Superior temporal gyrus (tissue), 1 donor: ENCODE measurements at regions not wholly inside any gene's neighbourhood (a gene's known extent, or its start where the extent isn't known, plus 50 kb on each side); places are given as distances from the start of the nearest gene placed in this dataset.
A peak's percentile ranks its signal among the peaks of the same experiment; 100 is the strongest.
"Not testable (repeated sequence)": the region's sequence is repeated elsewhere in the genome, so short reads cannot be mapped to it uniquely, and the experiment has no call there.

Experiments
- DNase-seq: peaks from one replicate; pipeline ENCODE4 v3.0.0-alpha.2; 2016; ENCODE audit errors: extremely low spot score

- no peak for DNase-seq
These were observed 149.5 kb downstream of the CCNG2 start for GRCh38 chr4:77306496-77306895.

- no peak for DNase-seq
These were observed 151.8 kb downstream of the CCNG2 start for GRCh38 chr4:77308843-77309242.

GRCh38 chr4:77309496-77309895 lies 152.5 kb downstream of the CCNG2 start:
- no peak for DNase-seq

DNA sequence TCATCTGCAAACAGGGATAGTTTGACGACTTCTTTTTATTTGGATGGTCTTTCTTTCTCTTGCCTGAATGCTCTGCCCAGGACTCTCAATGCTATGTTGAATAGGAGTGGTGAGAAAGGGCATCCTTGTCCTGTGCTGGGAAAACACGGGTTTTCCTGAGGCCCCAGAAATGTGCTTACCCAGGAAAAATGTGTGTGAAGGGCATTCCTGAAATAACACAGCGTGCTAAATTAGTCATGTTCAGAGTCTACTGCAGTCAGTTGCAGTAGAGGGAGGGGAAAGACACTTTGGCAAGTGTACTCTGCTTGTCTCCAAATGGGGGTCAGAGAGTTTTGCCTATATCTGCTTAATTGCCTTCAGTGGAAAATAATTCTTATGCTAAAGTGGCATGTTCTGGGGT lies 153.9 kb downstream of the CCNG2 start:
- DNase-seq = peak; percentile 21

- no peak for DNase-seq
These were observed 157.7 kb downstream of the CCNG2 start for GRCh38 chr4:77314697-77315096.

- DNase-seq = no peak
These were observed 170.1 kb downstream of the CCNG2 start for GRCh38 chr4:77327151-77327550.

GRCh38 chr4:77332696-77333270 lies 175.8 kb downstream of the CCNG2 start:
- DNase-seq = no peak

GRCh38 chr4:77336411-77337142 lies 179.6 kb downstream of the CCNG2 start:
- no peak for DNase-seq

- DNase-seq = no peak
These were observed 185.3 kb downstream of the CCNG2 start for GRCh38 chr4:77342170-77342810.

DNA sequence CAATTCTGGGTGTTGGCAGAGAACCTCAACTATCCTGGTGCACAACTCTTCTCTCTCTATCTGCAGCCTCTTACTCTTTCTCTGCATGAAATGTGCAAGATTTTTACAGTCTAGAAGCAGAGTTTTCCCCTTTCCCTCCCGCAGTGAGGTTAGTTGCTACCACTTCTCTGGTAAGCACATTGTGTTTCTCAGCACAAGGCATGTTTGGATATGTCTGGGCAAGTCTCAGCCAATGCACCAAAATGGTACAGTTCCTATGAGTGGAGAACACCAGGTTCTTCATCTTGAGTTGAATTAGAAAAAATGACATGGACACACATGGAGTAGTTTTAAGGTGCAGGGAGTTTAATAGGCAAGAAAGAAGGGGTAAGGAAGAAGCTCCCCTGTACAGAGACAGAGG lies 187.0 kb downstream of the CCNG2 start:
- DNase-seq = no peak

GRCh38 chr4:77344784-77345183 lies 187.8 kb downstream of the CCNG2 start:
- no peak for DNase-seq

DNA sequence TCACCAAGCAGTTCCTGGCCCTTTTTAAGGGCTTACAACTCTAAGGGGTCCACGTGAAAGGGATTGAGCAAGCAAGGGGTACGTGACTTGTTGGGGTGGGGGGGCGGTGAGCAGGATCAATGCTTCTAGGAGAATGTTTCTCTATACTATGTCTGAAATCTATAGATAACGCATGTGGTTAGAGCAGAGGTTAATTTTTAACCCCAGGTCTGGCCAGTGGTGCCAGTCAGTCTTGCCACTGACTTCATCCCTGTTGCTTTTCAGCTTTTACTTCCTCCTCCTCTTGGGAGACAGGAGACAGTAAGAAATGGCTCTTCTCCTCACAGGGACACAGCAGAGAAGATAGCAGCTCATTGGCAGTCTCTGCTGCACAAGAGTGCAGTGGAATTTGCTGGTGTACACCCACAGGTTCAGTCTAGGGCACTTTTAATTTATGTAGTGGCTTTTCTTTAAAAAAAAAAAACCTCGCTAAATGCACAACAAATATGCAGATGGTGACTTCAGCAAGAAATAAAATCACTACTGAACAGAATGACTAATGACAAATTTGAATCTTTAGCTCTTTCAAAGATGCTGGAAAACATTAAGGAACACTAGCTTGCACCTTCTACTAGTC lies 190.5 kb downstream of the CCNG2 start:
- DNase-seq = no peak

DNA sequence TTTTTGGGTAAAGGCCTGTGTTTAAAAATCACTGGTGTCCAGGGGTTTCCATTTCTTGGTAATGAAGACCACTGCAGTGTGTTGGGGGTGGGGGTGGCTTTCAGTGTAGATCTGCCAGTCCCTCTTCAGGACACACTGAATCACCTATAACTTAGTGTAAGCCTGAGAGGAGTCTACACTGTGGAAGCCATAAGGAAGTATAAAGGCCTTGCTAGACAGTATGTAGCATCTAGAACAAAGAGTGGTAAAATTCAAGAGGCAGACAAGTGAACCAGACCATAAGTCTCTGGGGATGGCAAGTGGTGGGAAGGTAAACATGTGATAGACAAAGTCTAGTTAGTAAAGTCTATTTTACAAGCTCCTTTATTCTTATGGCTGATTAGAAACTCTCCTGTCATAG lies 191.8 kb downstream of the CCNG2 start:
- DNase-seq = no peak

DNA sequence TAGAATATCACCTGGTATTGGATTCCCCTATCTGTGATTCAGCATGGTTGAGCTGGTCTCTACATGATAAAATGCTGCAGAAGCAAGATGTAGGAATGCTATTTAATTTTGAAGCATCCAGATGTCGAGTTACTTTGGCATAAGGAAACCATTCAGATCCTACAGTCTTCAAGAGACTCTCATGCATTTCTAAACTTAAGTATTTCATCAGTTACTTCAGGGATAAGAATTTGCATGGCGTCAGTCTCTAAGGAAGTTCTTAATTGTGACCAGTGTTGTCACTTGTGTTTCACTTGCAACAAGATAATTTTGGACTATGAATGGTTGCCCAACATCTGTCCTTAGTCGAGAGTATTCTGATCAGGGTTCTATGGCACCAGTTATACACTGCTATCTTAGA lies 192.4 kb downstream of the CCNG2 start:
- no peak for DNase-seq

DNA sequence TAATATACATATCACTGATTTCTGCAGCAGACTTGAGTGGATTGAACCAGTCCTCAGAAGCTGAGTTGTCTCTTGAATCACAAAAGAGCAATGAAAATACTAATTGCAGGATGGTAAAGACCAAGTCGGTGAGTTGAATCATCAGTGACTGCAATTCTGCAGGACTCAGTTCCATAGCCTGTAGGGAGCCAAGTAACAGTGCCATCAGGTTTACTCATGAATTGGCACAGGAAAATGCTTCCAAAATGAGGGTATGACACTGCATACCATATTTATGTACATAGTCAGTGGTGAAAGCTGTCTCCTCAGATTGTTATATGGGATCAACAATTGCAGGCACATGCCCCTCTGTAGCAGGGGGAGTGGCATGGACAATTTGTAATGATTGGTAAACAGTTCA lies 192.8 kb downstream of the CCNG2 start:
- DNase-seq = no peak

GRCh38 chr4:77352192-77352591 lies 195.2 kb downstream of the CCNG2 start:
- no peak for DNase-seq

DNA sequence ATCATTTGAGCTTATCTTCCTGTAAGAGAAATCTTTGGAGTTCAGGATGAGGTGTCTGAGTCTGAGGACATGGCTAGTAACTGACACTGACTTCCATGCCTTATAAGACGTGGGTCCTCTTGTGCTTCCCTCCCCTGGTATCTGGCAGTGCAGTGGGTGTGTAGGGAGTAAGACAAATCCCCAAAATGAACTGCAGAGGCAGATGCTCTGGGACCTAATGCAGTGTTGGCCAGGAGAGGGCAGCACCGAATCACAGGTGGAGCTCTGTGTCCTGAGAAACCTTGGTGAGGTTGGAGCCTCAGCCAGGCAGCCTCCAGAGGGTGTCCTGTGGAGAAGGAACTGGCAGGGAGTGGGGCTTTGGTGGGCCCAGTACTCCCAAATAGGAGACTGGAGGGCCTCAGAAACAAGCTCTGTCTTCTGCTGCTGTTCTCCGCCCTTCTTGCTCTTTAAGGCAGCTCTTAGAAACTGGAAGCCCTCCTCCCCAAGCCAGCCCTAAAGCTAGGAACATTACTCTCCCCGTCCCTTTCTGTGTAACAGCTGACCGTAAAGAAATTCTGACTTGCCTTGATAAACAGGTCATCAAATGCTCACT lies 196.8 kb downstream of the CCNG2 start:
- not testable (repeated sequence) for DNase-seq

DNA sequence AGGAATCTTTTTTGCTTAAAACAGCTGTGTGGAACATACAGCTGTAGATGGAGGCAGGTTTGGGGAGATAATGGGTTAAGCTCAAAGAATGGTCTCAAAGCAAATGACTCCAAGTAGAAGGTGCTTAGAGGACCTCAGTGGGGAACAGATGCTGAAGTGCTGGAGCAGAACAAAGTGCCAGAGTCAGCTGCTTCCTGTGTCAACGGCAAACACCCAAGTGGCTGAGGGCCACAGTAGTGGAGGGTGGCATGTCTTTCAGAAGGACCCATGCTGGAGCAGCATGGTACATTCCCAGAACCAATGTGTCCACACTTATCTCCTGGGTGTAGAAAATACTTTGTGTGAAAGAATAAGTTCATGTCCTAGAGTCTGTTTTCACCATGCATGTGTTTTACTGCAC lies 197.5 kb downstream of the CCNG2 start:
- no peak for DNase-seq

GRCh38 chr4:77355731-77356130 lies 198.7 kb downstream of the CCNG2 start:
- no peak for DNase-seq

DNA sequence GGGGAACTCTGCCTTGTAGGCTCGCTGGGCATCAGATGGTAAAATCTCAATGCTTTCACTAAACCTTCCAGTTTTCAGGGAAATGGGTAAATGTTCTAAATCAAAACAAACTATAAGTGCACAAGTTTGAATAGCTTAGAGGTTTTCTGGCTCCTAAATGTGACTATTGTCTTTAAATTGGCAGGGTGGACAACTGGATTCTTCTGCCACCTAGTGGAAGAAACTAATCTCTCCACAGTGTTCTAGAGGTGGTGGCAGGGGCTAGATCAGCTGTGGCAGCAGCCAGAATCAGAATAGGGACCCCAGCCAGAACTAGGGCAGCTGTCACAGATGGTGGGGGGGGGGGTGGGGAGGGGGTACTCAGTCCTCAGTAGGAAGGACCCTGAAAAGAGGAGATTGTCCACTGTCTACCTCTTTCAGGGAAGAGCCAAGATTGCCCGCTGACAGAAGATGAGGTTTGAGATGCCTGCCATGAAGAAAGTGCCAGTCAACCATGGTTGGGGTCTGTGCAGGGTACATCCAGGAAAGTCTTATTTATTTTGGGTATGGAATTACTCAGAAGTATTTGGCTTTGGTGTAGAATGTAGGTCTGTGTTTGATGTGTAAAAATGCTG lies 201.4 kb downstream of the CCNG2 start:
- peak; percentile 82 for DNase-seq

DNA sequence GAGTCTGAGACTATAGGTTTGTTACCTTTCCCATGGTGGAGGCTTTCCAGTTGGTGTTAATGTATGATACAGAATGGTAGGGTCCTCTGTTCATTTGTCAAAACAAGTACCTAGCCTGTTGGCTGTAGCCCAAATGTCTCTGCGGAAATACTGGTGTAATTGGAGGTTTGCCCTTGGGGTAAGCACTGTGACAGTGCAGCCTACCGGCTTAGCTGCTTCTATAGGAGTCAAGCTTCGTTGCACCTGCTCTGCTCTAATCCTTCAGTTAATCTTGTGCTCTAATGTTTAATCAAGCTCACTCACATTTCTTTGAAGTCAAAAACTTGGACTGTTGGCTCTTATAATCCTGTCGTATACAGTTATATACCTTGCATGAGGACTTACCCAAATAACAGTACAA lies 203.4 kb downstream of the CCNG2 start:
- DNase-seq = no peak

- DNase-seq = not testable (repeated sequence)
These were observed 209.9 kb downstream of the CCNG2 start for GRCh38 chr4:77366876-77367275.
